H1 (cell line): ENCODE measurements at regions not wholly inside any gene's neighbourhood (a gene's known extent, or its start where the extent isn't known, plus 50 kb on each side); places are given as distances from the start of the nearest gene placed in this dataset.

Source experiments
- CTCF ChIA-PET: fragments of 300-600 bp; sonication (Branson Sonifier 250); formaldehyde crosslinking; loops from one replicate; lab custom pipeline; 2021; ENCODE audit not compliant: partially characterized antibody; lab: Charles Lee
- POLR2A ChIA-PET: fragments of 300-600 bp; sonication (Branson Sonifier 250); formaldehyde crosslinking; loops from one replicate; lab custom pipeline; 2021; ENCODE audit warnings: inconsistent platforms; ENCODE audit not compliant: partially characterized antibody; lab: Charles Lee
- DNase-seq, 2 experiments: peaks; one replicate each; pipeline versions ENCODE4 v3.0.0 to v3.0.0-alpha.2; 2010 to 2022; ENCODE audit warnings: low spot score in 2 of 2, low read depth in 1 of 2, mixed read lengths in 1 of 2
- FAIRE-seq: peaks from 2 replicates; lab custom pipeline; 2011; peaks lifted over from hg19 to GRCh38; lab: Jason Lieb, UNC
- H2AFZ ChIP-seq: 2 replicates; pipeline ENCODE4 v1.8.1; 2012; ENCODE audit warnings: low read length, inconsistent platforms
- H2AK5ac ChIP-seq: 2 replicates; pipeline ENCODE4 v1.6.1; 2013; ENCODE audit warnings: low read depth, low read length
- H2BK120ac ChIP-seq: replicated peaks from 2 replicates; pipeline ENCODE3; 2013; ENCODE audit warnings: low read depth, low read length, inconsistent platforms
- H2BK12ac ChIP-seq: 2 replicates; pipeline ENCODE4 v1.6.1; 2013; ENCODE audit warnings: low read depth, low read length
- H2BK15ac ChIP-seq: 2 replicates; pipeline ENCODE4 v1.6.1; 2013; ENCODE audit warnings: low read length
- H2BK20ac ChIP-seq: 2 replicates; pipeline ENCODE4 v1.6.1; 2013; ENCODE audit warnings: low read length
- H2BK5ac ChIP-seq: 2 replicates; pipeline ENCODE4 v1.6.1; 2013; ENCODE audit warnings: low read depth, low read length
- H3K14ac ChIP-seq: 2 replicates; pipeline ENCODE4 v1.6.1; 2013; ENCODE audit warnings: inconsistent platforms; ENCODE audit not compliant: insufficient read length
- H3K18ac ChIP-seq: 2 replicates; pipeline ENCODE4 v1.6.1; 2013; ENCODE audit warnings: low read length; ENCODE audit errors: extremely low read depth
- H3K23ac ChIP-seq: 2 replicates; pipeline ENCODE4 v1.6.1; 2013; ENCODE audit warnings: inconsistent platforms; ENCODE audit not compliant: insufficient read length
- H3K23me2 ChIP-seq: 2 replicates; pipeline ENCODE4 v1.6.1; 2013; ENCODE audit warnings: low read depth, low read length
- H3K27ac ChIP-seq: 2 replicates; pipeline ENCODE4 v1.6.1; 2011; ENCODE audit warnings: low read depth, low read length, inconsistent platforms
- H3K27me3 ChIP-seq, 4 experiments: replicated peaks in 1 of 4; 1 replicate in 1 of 4; 2 replicates in 3 of 4; pipeline versions ENCODE4 v1.6.1 to v1.8.1; 2011 to 2013; ENCODE audit warnings: low read length in 3 of 4, mild to moderate bottlenecking in 3 of 4, inconsistent platforms in 2 of 4, mixed read lengths in 2 of 4, moderate library complexity in 1 of 4; ENCODE audit not compliant: control insufficient read depth in 3 of 4, insufficient read depth in 3 of 4; ENCODE audit errors: extremely low read depth in 1 of 4
- H3K36me3 ChIP-seq, 4 experiments: 2 replicates each; pipeline versions ENCODE4 v1.6.1 to v1.8.1; 2011 to 2013; ENCODE audit warnings: mild to moderate bottlenecking in 4 of 4, low read length in 3 of 4, moderate library complexity in 2 of 4, control low read depth in 1 of 4, inconsistent platforms in 1 of 4; ENCODE audit not compliant: insufficient read depth in 4 of 4, control insufficient read depth in 2 of 4
- H3K4ac ChIP-seq: replicated peaks from 2 replicates; pipeline ENCODE3; 2013; ENCODE audit warnings: low read length, low read depth, mixed read lengths, inconsistent platforms; ENCODE audit not compliant: insufficient read length
- H3K4me1 ChIP-seq, 4 experiments: replicated peaks in 1 of 4; 1 replicate in 1 of 4; 2 replicates in 3 of 4; pipeline versions ENCODE4 v1.6.1 to v1.8.1; 2011 to 2013; ENCODE audit warnings: low read length in 3 of 4, inconsistent platforms in 2 of 4, mixed read lengths in 1 of 4; ENCODE audit not compliant: insufficient read depth in 4 of 4, control insufficient read depth in 3 of 4
- H3K4me2 ChIP-seq, 2 experiments: 2 replicates each; pipeline versions ENCODE4 v1.6.1 to v1.8.1; 2011 to 2013; ENCODE audit warnings: low read depth in 2 of 2, low read length in 2 of 2, control low read depth in 1 of 2, inconsistent platforms in 1 of 2, mild to moderate bottlenecking in 1 of 2; ENCODE audit not compliant: insufficient read depth in 1 of 2
- H3K4me3 ChIP-seq, 4 experiments: fragments of 200-600, 300-600 bp in 1 of 4; sonication (generic), shearing (Covaris generic), sonication (Bioruptor Twin) in 1 of 4; 2 replicates each; pipeline versions ENCODE4 v1.5.1 to v1.8.1; 2011 to 2016; ENCODE audit warnings: low read length in 4 of 4, low read depth in 3 of 4, control low read depth in 2 of 4, inconsistent platforms in 2 of 4, mild to moderate bottlenecking in 2 of 4, mixed read lengths in 1 of 4, moderate library complexity in 1 of 4; ENCODE audit not compliant: insufficient read depth in 2 of 4; ENCODE audit errors: extremely low read depth in 1 of 4
- H3K56ac ChIP-seq: replicated peaks from 2 replicates; pipeline ENCODE3; 2013; ENCODE audit warnings: low read depth, mild to moderate bottlenecking, mixed read lengths, low read length, inconsistent platforms; ENCODE audit not compliant: insufficient read length
- H3K79me1 ChIP-seq: 2 replicates; pipeline ENCODE4 v1.6.1; 2013; ENCODE audit warnings: low read depth, low read length, control low read depth
- H3K79me2 ChIP-seq, 2 experiments: 2 replicates each; pipeline versions ENCODE4 v1.6.1 to v1.8.1; 2012 to 2013; ENCODE audit warnings: low read length in 2 of 2, mild to moderate bottlenecking in 2 of 2, inconsistent platforms in 1 of 2; ENCODE audit not compliant: insufficient read depth in 2 of 2, control insufficient read depth in 1 of 2
- H3K9ac ChIP-seq, 4 experiments: replicated peaks in 1 of 4; 1 replicate in 1 of 4; 2 replicates in 3 of 4; pipeline versions ENCODE4 v1.6.1 to v1.8.1; 2011 to 2013; ENCODE audit warnings: low read depth in 3 of 4, low read length in 3 of 4, control low read depth in 2 of 4, mild to moderate bottlenecking in 2 of 4, moderate library complexity in 2 of 4, inconsistent platforms in 1 of 4; ENCODE audit errors: extremely low read depth in 1 of 4
- H3K9me3 ChIP-seq, 2 experiments: 2 replicates each; pipeline versions ENCODE4 v1.6.1 to v1.8.1; 2012 to 2013; ENCODE audit warnings: mild to moderate bottlenecking in 2 of 2, moderate library complexity in 2 of 2, control low read depth in 1 of 2, inconsistent platforms in 1 of 2, low read depth in 1 of 2, low read length in 1 of 2, mixed read lengths in 1 of 2; ENCODE audit not compliant: insufficient read depth in 2 of 2
- H4K20me1 ChIP-seq, 2 experiments: replicated peaks in 1 of 2; 2 replicates each; pipeline versions ENCODE3 to v1.8.1; 2011 to 2013; ENCODE audit warnings: inconsistent platforms in 2 of 2, low read length in 2 of 2, mild to moderate bottlenecking in 1 of 2; ENCODE audit not compliant: insufficient read depth in 2 of 2, control insufficient read depth in 1 of 2
- H4K5ac ChIP-seq: 2 replicates; pipeline ENCODE4 v1.6.1; 2013; ENCODE audit warnings: low read length, low read depth, mixed read lengths, inconsistent platforms; ENCODE audit not compliant: insufficient read length
- H4K8ac ChIP-seq: 2 replicates; pipeline ENCODE4 v1.8.0; 2013; ENCODE audit warnings: mild to moderate bottlenecking, moderate library complexity, low read length, inconsistent platforms; ENCODE audit not compliant: insufficient read depth; ENCODE audit errors: extremely low read depth
- H4K91ac ChIP-seq: replicated peaks from 2 replicates; pipeline ENCODE3; 2013; ENCODE audit warnings: low read length, mixed read lengths, inconsistent platforms; ENCODE audit not compliant: insufficient read length
- BRCA1 ChIP-seq: IDR thresholded peaks from 2 replicates; pipeline ENCODE4 v1.6.1; 2012; ENCODE audit warnings: low read depth, low read length, improper control_type of control experiment
- CBX5 ChIP-seq: fragments of 300-800, 300-1000 bp; sonication (generic); IDR thresholded peaks from 2 replicates; pipeline ENCODE4 v1.7.1; 2016; ENCODE audit warnings: antibody characterized with exemption, low read length, low read depth
- CEBPB ChIP-seq: IDR thresholded peaks from 2 replicates; pipeline ENCODE4 v1.6.1; 2012; ENCODE audit warnings: low read depth, low read length
- CHD1 ChIP-seq: IDR thresholded peaks from 2 replicates; pipeline ENCODE4 v1.6.1; 2012; ENCODE audit warnings: low read depth, low read length, improper control_type of control experiment
- CTBP2 ChIP-seq: IDR thresholded peaks from 2 replicates; pipeline ENCODE4 v1.7.0; 2011; ENCODE audit warnings: borderline replicate concordance, mild to moderate bottlenecking, moderate library complexity, mixed read lengths, low read length; ENCODE audit not compliant: insufficient read depth, insufficient read length
- CTCF ChIP-seq, 3 experiments: IDR thresholded peaks; 1 replicate in 2 of 3; 2 replicates in 1 of 3; pipeline versions ENCODE4 v1.5.1 to v1.6.1; 2011; ENCODE audit warnings: low read length in 3 of 3, mild to moderate bottlenecking in 3 of 3, inconsistent platforms in 2 of 3, low read depth in 1 of 3, moderate library complexity in 1 of 3; ENCODE audit not compliant: insufficient read depth in 1 of 3; ENCODE audit errors: control extremely low read depth in 1 of 3
- HDAC6 ChIP-seq: IDR thresholded peaks from one replicate; pipeline ENCODE4 v1.7.1; 2012; ENCODE audit warnings: low read depth, mild to moderate bottlenecking, inconsistent platforms, low read length, moderate library complexity
- KDM1A ChIP-seq: fragments of 200-600, 300-600 bp; sonication (generic); IDR thresholded peaks from 2 replicates; pipeline ENCODE4 v1.7.1; 2016; ENCODE audit warnings: mild to moderate bottlenecking, low read length, borderline replicate concordance
- POLR2A ChIP-seq, 2 experiments: IDR thresholded peaks; 1 replicate in 1 of 2; 2 replicates in 1 of 2; pipeline ENCODE4 v1.6.1; 2011; ENCODE audit warnings: low read depth in 2 of 2, low read length in 2 of 2, mild to moderate bottlenecking in 2 of 2; ENCODE audit errors: control extremely low read depth in 1 of 2
- POU5F1 ChIP-seq: IDR thresholded peaks from 2 replicates; pipeline ENCODE4 v1.6.1; 2011; ENCODE audit warnings: low read depth, mild to moderate bottlenecking, low read length, moderate library complexity
- RFX5 ChIP-seq: IDR thresholded peaks from 2 replicates; pipeline ENCODE4 v1.6.1; 2011; ENCODE audit warnings: low read depth, low read length, improper control_type of control experiment, borderline replicate concordance
- RXRA ChIP-seq: IDR thresholded peaks from 2 replicates; pipeline ENCODE4 v1.6.1; 2011; ENCODE audit warnings: low read depth, mild to moderate bottlenecking, low read length, moderate library complexity; ENCODE audit not compliant: insufficient read depth
- ZNF274 ChIP-seq: IDR thresholded peaks from 2 replicates; pipeline ENCODE4 v1.7.0; 2012; ENCODE audit warnings: low read length, borderline replicate concordance; ENCODE audit errors: extremely low read depth
- WGBS, 2 experiments: shearing (Covaris generic) in 1 of 2; methylation state at CpG; one replicate each; pipeline versions ENCODE4 v1.1.6 to v1.1.7; 2013 to 2015; ENCODE audit warnings: low lambda C conversion rate in 2 of 2, mixed read lengths in 2 of 2, inconsistent platforms in 1 of 2, low coverage in 1 of 2, missing lambda C conversion rate in 1 of 2; ENCODE audit not compliant: insufficient replicate concordance in 2 of 2, insufficient coverage in 1 of 2, insufficient read length in 1 of 2; ENCODE audit errors: extremely low coverage in 1 of 2, missing lambda C conversion rate in 1 of 2; 5-methylcytosine and 5-hydroxymethylcytosine counted together

GRCh38 chr20:6975311-6975710 lies 207.8 kb downstream of the BMP2 start:
- Histone ChIP-seq H2AK5ac (no peak overlapping the region), H3K23ac (no peak overlapping the region), H4K5ac (no peak overlapping the region), H4K91ac (no peak overlapping the region), H3K27me3 (no peaks in the 10 kb centered on the region), H3K56ac (no peak overlapping the region), H4K20me1 (no peaks in the 10 kb centered on the region), H4K8ac (no peak overlapping the region), H2BK15ac (no peak overlapping the region), H3K27ac (no peak overlapping the region), H3K9ac (no peak overlapping the region), H2BK120ac (no peak overlapping the region), H3K4ac (no peak overlapping the region), H2BK5ac (no peak overlapping the region), H3K4me3 (no peak overlapping the region), H3K79me2 (no peaks in the 10 kb centered on the region), H3K23me2 (no peaks in the 10 kb centered on the region), H3K9me3 (no peaks in the 10 kb centered on the region), H2BK12ac (no peak overlapping the region), H3K14ac (no peak overlapping the region), H2BK20ac (no peak overlapping the region), H3K79me1 (no peaks in the 10 kb centered on the region), H3K4me2 (no peak overlapping the region), H3K36me3 (no peaks in the 10 kb centered on the region), H3K4me1 (no peaks in the 10 kb centered on the region), H2AFZ (no peak overlapping the region), H3K18ac (no peak overlapping the region)
- DNase-seq (no peak), FAIRE-seq (no peak)
- 95% methylated on average over 1 of the region's 1 CpG; no CpG with 5 or more reads in 1 of the 2 experiments for WGBS, 2 experiments
- ChIA-PET POLR2A (no interaction called here), CTCF (interaction anchor here (0.7 to 0.8 kb wide), 2 partner anchors 37 to 308 kb away, joined by 3 to 4 read pairs; no protein-coding TSS in a partner anchor)
- TF ChIP-seq KDM1A (no peak), RFX5 (no peak), ZNF274 (no peak), HDAC6 (no peak), RXRA (no peak), POU5F1 (no peak), CEBPB (no peak), CTBP2 (no peak), BRCA1 (no peak), CTCF (IDR thresholded peaks at IDR 0.05; ENCODE audit: control extremely low read depth in 1 of 3, insufficient read depth in 1 of 3, low read depth in 1 of 3, low read length in 3 of 3) (no peak), CBX5 (no peak), CHD1 (no peak), POLR2A (IDR thresholded peaks at IDR 0.05; ENCODE audit: control extremely low read depth in 1 of 2, low read depth in 2 of 2, low read length in 2 of 2) (no peak)
